HG03442 (cell line): ENCODE measurements at regions not wholly inside any gene's neighbourhood (a gene's known extent, or its start where the extent isn't known, plus 50 kb on each side); places are given as distances from the start of the nearest gene placed in this dataset.
"Not testable (repeated sequence)": the region's sequence is repeated elsewhere in the genome, so short reads cannot be mapped to it uniquely, and the experiment has no call there.

ENCODE experiments used
- ATAC-seq: cut with Tn5 transposase; IDR thresholded peaks from one replicate; pipeline ENCODE4 v1.9.1; 2021; ENCODE audit warnings: mild to moderate bottlenecking, moderate library complexity; ENCODE audit not compliant: unreplicated experiment

DNA sequence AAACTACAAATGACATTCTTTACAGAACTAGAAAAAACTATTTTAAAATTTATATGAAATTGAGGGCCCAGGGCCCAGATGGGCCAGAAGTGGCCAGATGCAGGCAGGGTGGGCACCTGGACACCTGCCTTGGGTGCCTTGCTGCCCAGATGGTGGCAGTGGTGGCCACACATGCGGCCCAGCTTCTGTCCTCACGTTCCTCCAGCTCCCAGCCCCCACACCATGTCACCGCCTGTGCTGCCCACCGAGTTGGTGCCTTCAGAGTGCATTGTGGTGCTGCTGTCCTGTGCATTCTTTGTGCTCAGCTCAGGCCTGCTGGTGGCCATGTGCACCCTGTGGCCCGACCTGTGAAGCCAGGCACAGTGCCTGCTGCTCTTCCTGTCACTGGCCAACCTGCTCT, 216.8 kb upstream of the CXADR start:
- ATAC-seq = no peak

GRCh38 chr21:17299576-17299975, 213.3 kb upstream of the CXADR start:
- ATAC-seq = not testable (repeated sequence)

DNA sequence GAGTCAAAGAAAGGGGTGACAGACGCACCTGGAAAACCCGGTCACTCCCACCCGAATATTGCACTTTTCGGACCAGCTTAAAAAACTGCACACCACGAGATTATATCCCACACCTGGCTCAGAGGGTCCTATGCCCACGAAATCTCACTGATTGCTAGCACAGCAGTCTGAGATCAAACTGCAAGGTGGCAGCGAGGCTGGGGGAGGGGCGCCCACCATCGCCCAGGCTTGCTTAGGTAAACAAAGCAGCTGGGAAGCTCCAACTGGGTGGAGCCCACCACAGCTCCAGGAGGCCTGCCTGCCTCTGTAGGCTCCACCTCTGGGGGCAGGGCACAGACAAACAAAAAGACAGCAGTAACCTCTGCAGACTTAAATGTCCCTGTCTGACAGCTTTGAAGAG, 185.1 kb upstream of the CXADR start:
- ATAC-seq = not testable (repeated sequence)

GRCh38 chr21:17334484-17334883, 178.4 kb upstream of the CXADR start:
- ATAC-seq = no peak

- ATAC-seq = no peak
Observed at GRCh38 chr21:17340081-17340480, 172.8 kb upstream of the CXADR start.

GRCh38 chr21:17343055-17343454, 169.8 kb upstream of the CXADR start:
- no peak for ATAC-seq

DNA sequence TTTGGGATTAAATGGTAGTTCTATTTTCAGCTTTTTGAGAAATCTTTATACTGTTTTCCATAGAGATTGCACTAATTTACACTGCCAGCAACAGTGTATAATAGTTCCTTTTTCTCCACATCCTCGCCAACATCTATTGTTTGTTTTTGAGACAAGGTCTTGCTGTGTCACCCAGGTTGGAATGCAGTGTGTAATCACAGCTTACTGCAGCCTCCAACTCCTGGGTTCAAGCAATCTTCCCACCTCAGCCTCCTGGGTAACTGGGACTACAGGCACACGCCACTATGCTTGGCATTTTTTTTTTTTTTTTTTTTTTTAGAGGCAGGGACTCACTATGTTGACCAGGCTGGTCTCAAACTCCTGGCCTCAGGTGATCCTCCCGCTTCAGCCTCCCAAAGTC, 164.5 kb upstream of the CXADR start:
- ATAC-seq = no peak

GRCh38 chr21:17348849-17349248, 164.0 kb upstream of the CXADR start:
- no peak for ATAC-seq

- ATAC-seq = no peak
Observed at GRCh38 chr21:17351766-17352165, 161.1 kb upstream of the CXADR start.

- ATAC-seq = no peak
Observed at GRCh38 chr21:17352996-17353655, 159.7 kb upstream of the CXADR start.

GRCh38 chr21:17359781-17360180, 153.1 kb upstream of the CXADR start:
- ATAC-seq = no peak

- ATAC-seq = no peak
Observed at GRCh38 chr21:17368748-17369363, 144.0 kb upstream of the CXADR start.

GRCh38 chr21:17370263-17370662, 142.6 kb upstream of the CXADR start:
- ATAC-seq = no peak

- ATAC-seq = no peak
Observed at GRCh38 chr21:17370916-17371315, 141.9 kb upstream of the CXADR start.

DNA sequence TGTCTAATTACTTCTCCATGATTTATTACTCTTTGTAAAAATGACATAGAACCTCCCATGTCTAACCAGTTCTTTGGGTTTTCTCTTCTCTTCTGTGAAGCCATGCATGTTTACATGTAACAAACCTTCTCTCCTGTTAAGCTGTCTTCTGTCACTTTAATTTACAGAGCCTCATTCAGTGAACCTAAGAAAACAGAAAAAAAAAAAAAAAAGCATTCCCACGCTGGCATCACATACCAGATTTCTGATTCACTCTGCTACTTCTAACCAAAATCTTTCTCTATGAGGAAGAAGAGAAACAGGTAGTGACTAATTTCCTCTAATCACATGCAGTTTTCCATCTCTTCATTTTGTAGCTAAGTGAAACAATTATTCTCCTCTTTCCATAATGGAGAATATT, 141.4 kb upstream of the CXADR start:
- ATAC-seq = no peak

DNA sequence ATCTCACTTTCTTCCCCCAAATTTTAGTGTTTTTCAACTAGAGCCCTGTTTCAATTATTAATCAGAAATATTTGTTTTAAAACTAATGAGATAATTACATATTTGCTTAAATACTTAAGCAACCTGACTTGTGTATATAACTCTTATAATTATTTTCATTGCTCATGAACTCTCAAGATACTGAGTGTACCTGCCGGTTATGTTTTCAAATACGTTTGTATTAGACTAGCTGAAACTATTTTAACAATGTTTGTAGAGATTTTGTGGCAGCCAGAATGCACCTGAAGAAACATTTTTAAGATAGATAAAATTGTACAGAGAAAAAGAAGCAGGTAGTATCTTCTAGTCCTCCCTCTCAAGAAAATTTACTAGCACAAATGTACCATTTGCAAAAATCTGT, 140.6 kb upstream of the CXADR start:
- no peak for ATAC-seq

- ATAC-seq = no peak
Observed at GRCh38 chr21:17386498-17386897, 126.3 kb upstream of the CXADR start.

GRCh38 chr21:17387030-17387617, 125.7 kb upstream of the CXADR start:
- peak; percentile 42 for ATAC-seq

- ATAC-seq = no peak
Observed at GRCh38 chr21:17388226-17388625, 124.6 kb upstream of the CXADR start.

GRCh38 chr21:17389311-17389710, 123.5 kb upstream of the CXADR start:
- no peak for ATAC-seq

DNA sequence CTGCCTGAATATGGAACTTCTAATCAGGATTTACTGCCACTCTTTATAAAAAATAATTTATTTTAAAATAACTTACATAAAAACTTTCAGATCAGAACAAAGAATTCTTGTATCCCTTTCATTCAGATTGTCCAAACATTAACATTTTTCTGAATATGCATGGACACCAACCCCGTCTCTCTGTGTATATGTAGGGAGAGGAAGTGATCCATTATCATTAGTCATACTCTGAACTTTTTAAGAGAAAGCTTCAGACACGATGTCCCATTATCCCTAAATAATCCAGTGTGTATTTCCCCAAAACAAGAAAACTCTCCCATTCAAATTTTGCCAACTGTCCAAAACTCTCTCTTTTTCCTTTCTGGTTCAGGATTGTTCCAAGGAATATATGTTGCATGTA, 122.3 kb upstream of the CXADR start:
- ATAC-seq = no peak

- no peak for ATAC-seq
Observed at GRCh38 chr21:17391811-17392340, 121.0 kb upstream of the CXADR start.
